ENCODE measurements at regions not wholly inside any gene's neighbourhood (a gene's known extent, or its start where the extent isn't known, plus 50 kb on each side); places are given as distances from the start of the nearest gene placed in this dataset.
A peak's percentile ranks its signal among the peaks of the same experiment; 100 is the strongest.

DNA sequence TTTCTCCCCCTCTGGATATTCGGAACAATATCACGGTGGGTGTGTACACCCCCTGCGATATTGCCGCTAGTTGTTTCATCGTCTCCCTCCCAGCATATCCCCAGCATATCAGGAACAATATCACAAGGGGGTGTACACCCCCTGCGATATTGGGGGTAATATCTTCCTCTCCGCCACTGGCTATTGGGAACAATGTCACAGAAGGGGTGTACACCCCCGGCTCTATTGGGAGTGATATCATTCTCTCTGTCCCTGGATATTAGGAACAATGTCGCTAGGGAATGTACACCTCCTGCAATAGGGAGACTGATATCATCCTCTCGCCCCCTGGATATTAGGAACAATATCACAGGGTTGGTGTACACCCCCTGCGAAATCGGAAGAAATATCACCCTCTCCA is 1932.0 kb downstream of the SUCLG1 start:
- Mint-ChIP-seq H3K4me1 (no peaks in the 10 kb centered on the region), H3K9me3 (ENCODE audit: low read depth) (peaks cover 14% of the 10 kb centered on the region), H3K27ac (no peak overlapping the region), H3K27me3 (no peaks in the 10 kb centered on the region), H3K36me3 (no peaks in the 10 kb centered on the region), H3K4me3 (no peak overlapping the region)
- CTCF ChIA-PET: no interaction called here
- peak; percentile 27 for ATAC-seq
- no peak for DNase-seq

DNA sequence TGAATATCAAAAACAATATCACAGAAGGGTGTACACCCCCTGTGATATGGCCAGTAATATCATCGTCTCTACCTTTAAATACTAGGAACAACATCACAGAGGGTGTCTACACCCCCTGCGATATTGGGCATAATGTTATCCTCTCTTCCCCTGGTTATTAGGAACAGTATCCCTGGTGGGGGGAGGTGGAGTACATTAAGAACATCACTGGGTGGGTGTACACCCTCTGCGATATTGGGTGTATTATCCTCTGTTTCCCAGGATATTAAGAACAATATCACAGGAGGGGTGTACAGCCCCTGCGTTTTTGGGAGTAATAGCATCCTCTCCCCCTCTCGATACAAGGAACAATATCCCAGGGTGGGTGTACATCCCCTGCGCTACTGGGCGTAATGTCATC is 1932.8 kb downstream of the SUCLG1 start:
- CTCF ChIA-PET: no interaction called here
- Mint-ChIP-seq H3K27me3 (no peaks in the 10 kb centered on the region), H3K9me3 (ENCODE audit: low read depth) (peaks cover 14% of the 10 kb centered on the region), H3K27ac (no peak overlapping the region), H3K4me3 (no peak overlapping the region), H3K4me1 (no peaks in the 10 kb centered on the region), H3K36me3 (no peaks in the 10 kb centered on the region)
- ATAC-seq: no peak
- DNase-seq: no peak

DNA sequence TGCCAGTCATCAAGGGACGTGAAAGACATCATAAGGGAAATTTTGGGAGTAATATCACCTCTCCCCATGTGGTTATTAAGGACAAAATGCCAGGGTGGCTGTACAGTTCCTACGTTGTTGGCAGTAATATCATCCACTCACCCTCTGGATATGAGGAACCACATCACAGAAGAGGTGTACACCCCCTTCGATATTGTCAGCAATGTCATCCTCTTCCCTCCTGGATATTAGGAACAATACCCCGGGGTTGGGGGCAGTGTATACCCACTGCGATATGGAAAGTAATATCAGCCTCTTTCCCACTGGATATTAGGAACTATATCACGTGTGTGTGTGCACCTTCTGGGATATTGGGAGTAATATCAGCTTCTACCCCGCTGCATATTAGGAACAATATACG is 1933.3 kb downstream of the SUCLG1 start:
- CTCF ChIA-PET: no interaction called here
- no peaks in the 10 kb centered on the region for H3K36me3 Mint-ChIP-seq
- no peaks in the 10 kb centered on the region for H3K27me3 Mint-ChIP-seq
- ATAC-seq: no peak
- H3K27ac Mint-ChIP-seq: no peak overlapping the region
- DNase-seq: no peak
- no peak overlapping the region for H3K4me3 Mint-ChIP-seq
- peaks cover 14% of the 10 kb centered on the region for H3K9me3 Mint-ChIP-seq (ENCODE audit: low read depth)
- H3K4me1 Mint-ChIP-seq: no peaks in the 10 kb centered on the region

DNA sequence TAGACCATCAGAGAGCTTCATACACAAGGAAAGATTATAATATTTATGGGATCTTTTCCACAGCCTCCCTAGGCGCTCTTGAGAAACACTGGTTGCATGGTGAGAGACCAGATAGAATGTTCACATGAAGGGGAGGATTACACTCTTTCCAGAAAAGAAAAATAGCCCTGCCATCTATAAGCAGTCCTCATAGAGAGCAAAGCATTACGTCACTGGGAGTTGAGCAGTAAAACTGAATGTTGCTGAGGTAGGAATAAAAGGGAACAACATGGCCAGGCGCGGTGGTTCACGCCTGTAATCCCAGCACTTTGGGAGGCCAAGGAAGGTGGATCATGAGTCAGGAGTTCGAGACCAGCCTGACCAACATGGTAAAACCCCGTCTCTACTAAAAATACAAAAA is 1934.3 kb downstream of the SUCLG1 start:
- H3K4me3 Mint-ChIP-seq: no peak overlapping the region
- no peaks in the 10 kb centered on the region for H3K27me3 Mint-ChIP-seq
- peaks cover 9% of the 10 kb centered on the region for H3K9me3 Mint-ChIP-seq (ENCODE audit: low read depth)
- no peaks in the 10 kb centered on the region for H3K36me3 Mint-ChIP-seq
- H3K4me1 Mint-ChIP-seq: no peaks in the 10 kb centered on the region
- CTCF ChIA-PET: no interaction called here
- DNase-seq: no peak
- H3K27ac Mint-ChIP-seq: no peak overlapping the region
- no peak for ATAC-seq

DNA sequence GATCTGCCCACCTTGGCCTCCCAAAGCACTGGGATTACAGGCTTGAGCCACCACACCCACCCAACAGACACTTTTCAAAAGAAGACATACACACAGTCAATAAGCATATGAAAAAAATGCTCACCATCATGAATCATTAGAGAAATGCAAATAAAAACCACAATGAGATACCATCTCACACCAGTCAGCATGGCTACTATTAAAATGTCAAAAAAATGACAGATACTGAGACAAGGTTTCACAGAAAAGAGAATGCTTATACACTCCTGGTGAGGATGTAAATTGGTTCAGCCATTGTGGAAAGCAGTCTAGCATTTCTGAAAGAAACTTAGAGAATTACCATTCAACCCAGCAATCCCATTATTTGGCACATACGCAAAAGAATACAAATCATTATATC is 1947.2 kb downstream of the SUCLG1 start:
- H3K27ac Mint-ChIP-seq: no peak overlapping the region
- H3K4me1 Mint-ChIP-seq: no peaks in the 10 kb centered on the region
- H3K4me3 Mint-ChIP-seq: no peak overlapping the region

DNA sequence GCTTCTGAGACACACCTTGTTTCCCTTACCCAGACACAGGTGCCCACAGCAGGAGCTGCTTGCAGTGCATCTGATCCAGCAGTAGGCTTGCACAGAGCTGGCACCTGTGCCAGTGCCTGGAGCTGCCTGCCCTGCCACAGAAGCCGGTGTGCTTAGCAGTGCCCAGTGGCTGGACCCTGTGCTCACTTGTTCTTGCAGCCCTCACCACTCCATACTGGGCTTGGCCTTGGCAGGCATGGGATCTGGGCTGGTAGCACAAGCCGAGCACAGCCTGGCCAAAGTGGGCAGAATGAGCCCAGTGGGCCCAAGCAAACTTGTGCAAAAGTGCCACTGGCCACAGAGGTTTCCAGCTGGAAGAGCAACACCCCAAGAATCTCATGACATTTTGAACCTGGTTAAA is 1950.4 kb downstream of the SUCLG1 start:
- ATAC-seq: no peak
- CTCF ChIA-PET: no interaction called here
- no peaks in the 10 kb centered on the region for H3K27me3 Mint-ChIP-seq
- H3K4me3 Mint-ChIP-seq: no peak overlapping the region
- no peaks in the 10 kb centered on the region for H3K4me1 Mint-ChIP-seq
- no peaks in the 10 kb centered on the region for H3K36me3 Mint-ChIP-seq
- no peak for DNase-seq
- H3K9me3 Mint-ChIP-seq (ENCODE audit: low read depth): peaks cover 9% of the 10 kb centered on the region
- no peak overlapping the region for H3K27ac Mint-ChIP-seq

More for the DNA sequence above, 1947.2 kb downstream of the SUCLG1 start:
- CTCF ChIA-PET: no interaction called here
- Mint-ChIP-seq H3K27me3 (no peaks in the 10 kb centered on the region), H3K36me3 (no peaks in the 10 kb centered on the region), H3K9me3 (ENCODE audit: low read depth) (peaks cover 5% of the 10 kb centered on the region)
- no peak for ATAC-seq
- no peak for DNase-seq

DNA sequence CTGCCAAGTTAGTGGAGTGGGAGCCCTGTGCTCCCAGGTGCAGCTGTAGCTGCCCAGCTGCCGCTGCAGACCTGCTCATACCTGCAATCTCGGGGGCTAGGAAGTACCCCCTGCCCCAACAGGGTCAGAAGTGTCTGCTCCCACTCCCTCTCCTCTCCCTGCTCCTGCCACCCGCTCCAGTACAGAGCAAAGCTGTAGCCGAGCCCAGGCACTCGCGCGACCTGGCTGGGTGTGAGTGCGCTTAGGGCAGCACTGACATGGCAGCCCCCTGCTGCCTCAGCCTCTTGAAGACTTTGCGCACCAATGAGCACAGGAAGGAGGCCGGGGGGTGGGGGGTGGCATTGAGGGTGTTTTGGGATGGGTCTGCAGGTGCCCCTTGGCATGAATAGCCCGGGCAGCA is 1951.4 kb downstream of the SUCLG1 start:
- Mint-ChIP-seq H3K4me1 (no peaks in the 10 kb centered on the region), H3K36me3 (no peaks in the 10 kb centered on the region), H3K4me3 (no peak overlapping the region), H3K27me3 (no peaks in the 10 kb centered on the region), H3K9me3 (ENCODE audit: low read depth) (peaks cover 11% of the 10 kb centered on the region), H3K27ac (no peak overlapping the region)
- CTCF ChIA-PET: no interaction called here
- ATAC-seq: no peak
- no peak for DNase-seq

DNA sequence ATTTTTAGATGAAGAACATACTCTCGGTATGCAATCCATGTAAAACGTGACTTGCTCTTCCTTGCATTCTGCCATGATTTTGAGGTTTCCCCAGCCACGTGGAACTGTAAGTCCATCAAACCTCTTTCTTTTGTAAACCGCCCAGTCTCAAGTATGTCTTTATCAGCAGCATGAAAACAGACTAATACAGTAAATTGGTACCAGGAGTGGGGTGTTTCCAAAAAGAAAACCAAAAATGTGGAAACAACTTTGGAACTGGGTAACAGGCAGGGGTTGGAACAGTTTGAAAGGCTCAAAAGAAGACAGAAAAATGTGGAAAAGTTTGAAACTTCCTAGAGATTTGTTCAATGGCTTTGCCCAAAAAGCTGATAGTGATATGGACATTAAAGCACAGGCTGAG is 1957.9 kb downstream of the SUCLG1 start:
- ATAC-seq (no peak), DNase-seq (no peak)
- Mint-ChIP-seq H3K9me3 (ENCODE audit: low read depth) (peaks cover 16% of the 10 kb centered on the region), H3K27me3 (no peaks in the 10 kb centered on the region), H3K4me1 (no peaks in the 10 kb centered on the region), H3K27ac (no peak overlapping the region), H3K4me3 (no peak overlapping the region), H3K36me3 (no peaks in the 10 kb centered on the region)
- CTCF ChIA-PET: no interaction called here

DNA sequence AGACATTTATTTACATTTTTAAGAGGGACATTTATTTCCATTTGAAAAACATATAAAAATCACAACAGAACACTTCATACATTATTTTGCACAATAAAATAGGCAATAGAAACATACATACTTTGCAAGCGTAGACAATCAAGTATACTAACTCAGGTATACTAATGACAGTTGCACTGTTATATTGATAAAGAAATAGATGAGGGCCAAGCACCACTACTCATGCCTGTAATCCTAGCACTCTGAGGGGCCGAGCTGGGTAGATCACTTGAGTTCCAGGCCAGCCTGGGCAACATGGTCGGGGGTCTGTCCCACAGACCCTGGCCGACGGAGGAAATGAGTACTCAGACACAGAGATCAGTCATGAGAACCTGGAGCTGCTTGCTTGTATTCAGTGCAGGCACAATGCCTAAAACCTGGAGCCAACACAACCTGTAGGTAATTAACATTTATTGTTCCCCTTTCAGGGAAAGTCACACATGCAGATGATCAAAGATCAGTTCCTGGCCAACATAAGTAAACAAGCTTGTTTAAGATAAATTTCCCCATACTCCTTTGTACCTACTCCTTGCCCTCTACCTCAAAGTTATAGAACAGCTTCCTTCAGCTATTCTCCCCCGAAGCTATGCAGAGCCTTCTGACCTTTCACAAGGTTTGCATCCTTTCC is 1960.2 kb downstream of the SUCLG1 start:
- H3K27me3 Mint-ChIP-seq: no peaks in the 10 kb centered on the region

DNA sequence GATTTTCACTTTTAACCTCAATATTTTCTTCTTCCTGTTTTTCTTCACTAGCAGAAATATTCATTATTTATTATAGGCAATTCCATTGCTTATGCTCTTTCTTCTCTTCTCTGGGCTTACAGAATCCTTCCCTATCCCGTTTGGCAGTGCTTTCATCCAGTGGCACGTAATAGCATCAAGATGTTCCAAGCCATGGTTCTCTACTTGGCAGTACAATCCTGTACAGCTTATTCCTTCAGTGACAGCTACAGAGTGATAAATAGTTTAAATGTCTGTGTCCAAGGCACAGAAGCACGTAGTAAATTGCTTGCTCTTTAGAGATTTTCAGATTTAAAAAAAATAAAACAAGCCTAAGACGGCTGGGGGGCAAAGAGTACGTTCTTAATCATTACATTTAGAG is 1964.3 kb downstream of the SUCLG1 start:
- Mint-ChIP-seq H3K36me3 (no peaks in the 10 kb centered on the region), H3K9me3 (ENCODE audit: low read depth) (peaks cover 7% of the 10 kb centered on the region), H3K4me1 (no peaks in the 10 kb centered on the region), H3K27me3 (no peaks in the 10 kb centered on the region), H3K27ac (no peak overlapping the region), H3K4me3 (no peak overlapping the region)
- DNase-seq (no peak), ATAC-seq (no peak)
- CTCF ChIA-PET: no interaction called here

More for the DNA sequence above, 1960.2 kb downstream of the SUCLG1 start:
- Mint-ChIP-seq H3K27ac (no peak overlapping the region), H3K4me1 (no peaks in the 10 kb centered on the region), H3K9me3 (ENCODE audit: low read depth) (peaks cover 13% of the 10 kb centered on the region), H3K36me3 (no peaks in the 10 kb centered on the region), H3K4me3 (no peak overlapping the region)
- no peak for ATAC-seq
- no peak for DNase-seq
- CTCF ChIA-PET: no interaction called here

DNA sequence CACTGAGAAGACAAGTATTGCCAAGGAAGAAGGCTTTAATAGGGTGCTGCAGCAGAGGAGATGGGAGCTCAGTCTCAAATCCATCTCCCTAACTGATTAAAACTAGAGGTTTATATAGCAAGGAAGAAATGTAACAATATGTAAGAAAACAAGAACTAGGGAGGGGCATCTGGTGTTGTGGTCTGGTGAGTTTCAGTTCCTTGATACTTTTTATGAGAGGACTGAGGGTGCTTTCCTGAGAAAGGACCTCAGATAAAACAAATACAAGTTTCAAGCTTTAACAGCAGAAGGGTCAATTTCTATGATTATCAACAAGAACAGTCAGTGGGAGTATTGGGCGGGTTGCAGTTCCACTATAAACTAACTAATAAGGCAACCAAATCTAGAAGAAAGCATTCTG is 1967.5 kb downstream of the SUCLG1 start:
- CTCF ChIA-PET: no interaction called here

DNA sequence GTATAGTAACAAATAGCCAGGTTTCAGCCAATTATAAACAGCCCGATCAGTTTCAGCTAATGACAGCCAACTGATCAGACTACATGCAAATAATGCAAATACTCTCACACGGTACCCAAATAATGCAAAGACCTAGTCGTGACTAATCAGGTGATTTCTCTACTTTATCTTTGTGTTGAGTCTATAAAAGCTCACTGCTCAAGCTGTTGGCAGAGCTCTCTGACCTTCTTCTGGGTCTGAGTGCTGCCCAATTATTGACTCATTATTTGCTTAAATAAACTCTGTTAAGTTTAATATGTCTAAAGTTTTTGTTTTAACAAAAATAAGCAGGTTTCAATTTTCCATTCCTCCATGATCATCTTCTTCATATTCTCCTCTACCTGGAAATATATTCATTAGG is 1971.7 kb downstream of the SUCLG1 start:
- no peak for DNase-seq
- Mint-ChIP-seq H3K27ac (no peak overlapping the region), H3K27me3 (no peaks in the 10 kb centered on the region), H3K4me3 (no peak overlapping the region), H3K4me1 (no peaks in the 10 kb centered on the region), H3K36me3 (no peaks in the 10 kb centered on the region), H3K9me3 (ENCODE audit: low read depth) (peaks cover 8% of the 10 kb centered on the region)
- CTCF ChIA-PET: no interaction called here
- ATAC-seq: no peak

More for the DNA sequence above, 1967.5 kb downstream of the SUCLG1 start:
- Mint-ChIP-seq H3K27me3 (no peaks in the 10 kb centered on the region), H3K4me1 (no peaks in the 10 kb centered on the region), H3K27ac (no peak overlapping the region), H3K9me3 (ENCODE audit: low read depth) (peaks cover 10% of the 10 kb centered on the region), H3K4me3 (no peak overlapping the region), H3K36me3 (no peaks in the 10 kb centered on the region)
- ATAC-seq (no peak), DNase-seq (no peak)

DNA sequence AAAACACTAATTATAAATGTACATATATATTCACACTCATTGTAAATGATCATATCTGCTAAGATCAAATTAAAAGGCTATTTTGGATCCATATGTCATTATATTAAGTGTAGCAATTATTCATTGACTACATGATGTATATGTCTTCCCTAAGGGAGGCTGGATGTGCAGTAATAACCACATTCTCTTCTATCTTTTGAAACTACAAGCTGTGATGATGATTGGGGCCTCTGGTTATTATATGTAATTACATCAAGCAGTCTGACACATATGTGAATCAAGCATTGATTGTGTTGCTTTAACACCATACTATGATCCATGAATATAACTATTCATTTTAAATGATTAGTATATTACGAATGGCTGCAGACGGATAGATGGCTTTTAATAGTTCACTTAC is 1973.4 kb downstream of the SUCLG1 start:
- CTCF ChIA-PET: no interaction called here
- H3K27ac Mint-ChIP-seq: no peak overlapping the region
- H3K36me3 Mint-ChIP-seq: no peaks in the 10 kb centered on the region
- no peaks in the 10 kb centered on the region for H3K4me1 Mint-ChIP-seq
- no peak for DNase-seq
- ATAC-seq: no peak
- H3K9me3 Mint-ChIP-seq (ENCODE audit: low read depth): peaks cover 8% of the 10 kb centered on the region
- H3K27me3 Mint-ChIP-seq: no peaks in the 10 kb centered on the region
- H3K4me3 Mint-ChIP-seq: no peak overlapping the region

DNA sequence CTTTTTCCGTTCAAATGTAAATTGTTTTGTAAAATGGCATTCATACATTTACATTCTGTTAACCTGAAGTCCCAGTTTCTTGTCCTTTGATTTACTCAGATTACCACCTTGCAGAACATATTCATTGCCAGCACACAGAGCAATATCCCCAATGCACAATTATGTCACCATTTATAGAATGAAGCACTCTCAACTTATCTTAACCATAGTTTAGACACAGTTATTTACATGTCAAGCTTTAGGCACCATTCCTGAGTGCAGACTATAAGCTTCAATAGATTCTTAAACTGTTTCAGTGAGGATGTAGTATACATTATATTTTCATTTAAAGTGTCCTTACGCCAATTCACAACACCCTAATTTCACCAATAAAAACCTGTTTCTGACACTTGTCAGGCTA is 1977.9 kb downstream of the SUCLG1 start:
- ATAC-seq: no peak
- Mint-ChIP-seq H3K9me3 (ENCODE audit: low read depth) (peaks cover 3% of the 10 kb centered on the region), H3K36me3 (no peaks in the 10 kb centered on the region), H3K4me1 (no peaks in the 10 kb centered on the region), H3K4me3 (no peak overlapping the region), H3K27me3 (no peaks in the 10 kb centered on the region), H3K27ac (no peak overlapping the region)
- DNase-seq: no peak
- CTCF ChIA-PET: no interaction called here

DNA sequence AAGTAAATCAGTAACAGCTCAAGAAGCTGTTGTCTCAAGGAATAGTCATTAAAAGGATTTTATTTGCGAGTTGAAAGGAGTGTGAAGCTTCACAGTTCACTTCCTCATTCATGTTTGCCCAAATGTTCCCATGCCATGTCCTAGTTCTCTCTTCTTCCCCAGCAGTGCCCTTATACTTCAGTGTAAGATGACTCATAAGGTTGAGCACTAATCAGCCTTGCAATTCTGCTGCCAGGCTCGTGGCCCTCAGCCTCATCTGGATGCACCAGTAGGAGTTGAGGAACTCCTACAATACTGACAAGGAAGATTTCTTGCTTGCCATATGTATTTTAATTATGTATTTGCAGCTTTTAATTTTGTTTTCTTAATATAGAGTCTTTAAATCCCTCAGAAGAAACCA is 1980.4 kb downstream of the SUCLG1 start:
- CTCF ChIA-PET: no interaction called here
- no peak overlapping the region for H3K4me3 Mint-ChIP-seq
- no peaks in the 10 kb centered on the region for H3K27me3 Mint-ChIP-seq
- DNase-seq (no peak), ATAC-seq (no peak)
- H3K36me3 Mint-ChIP-seq: no peaks in the 10 kb centered on the region
- no peaks in the 10 kb centered on the region for H3K4me1 Mint-ChIP-seq
- H3K27ac Mint-ChIP-seq: no peak overlapping the region
- peaks cover 3% of the 10 kb centered on the region for H3K9me3 Mint-ChIP-seq (ENCODE audit: low read depth)

Data from activated CD8-positive, alpha-beta memory T cell treated with anti-CD3 and anti-CD28 coated beads, Interleukin-2, amount 10 ng/mL, durations not matched to agents 7 days and 5 days (primary cell).